A549 (cell line): ENCODE measurements at regions not wholly inside any gene's neighbourhood (a gene's known extent, or its start where the extent isn't known, plus 50 kb on each side); places are given as distances from the start of the nearest gene placed in this dataset.

Experiments
- ATAC-seq, 2 experiments: fragments of 200-7000 bp in 1 of 2; fragments of >200 bp in 1 of 2; cut with Nextera tagmentation in 1 of 2; cut with Tn5 transposase in 1 of 2; 3 replicates each; pipeline versions ENCODE4 v1.8.0 to v1.9.1; 2018 to 2020; ENCODE audit warnings: mild to moderate bottlenecking in 1 of 2, moderate library complexity in 1 of 2
- CTCF ChIA-PET: fragments of 300-600 bp; sonication (Branson Sonifier 250); formaldehyde crosslinking; extraction: SDS; loops from one replicate; lab custom pipeline; 2021; ENCODE audit warnings: antibody characterized with exemption, inconsistent platforms; lab: Yijun Ruan, JAX
- POLR2A ChIA-PET: fragments of 350-600 bp; formaldehyde crosslinking; extraction: SDS; loops from one replicate; lab custom pipeline; 2021; ENCODE audit warnings: antibody characterized with exemption, inconsistent platforms; lab: Yijun Ruan, JAX
- DNase-seq, 2 experiments: peaks; one replicate each; pipeline versions ENCODE4 v3.0.0 to v3.0.0-alpha.2; 2011 to 2016; ENCODE audit warnings: low read depth in 1 of 2, low spot score in 1 of 2
- FAIRE-seq: peaks from 2 replicates; lab custom pipeline; 2011; peaks lifted over from hg19 to GRCh38; lab: Jason Lieb, UNC
- H3K27ac ChIP-seq, 2 experiments: fragments of >200 bp; sonication (Bioruptor Twin); formaldehyde crosslinking; 3 replicates each; pipeline ENCODE4 v1.5.1; 2016 to 2017
- H3K4me1 ChIP-seq: fragments of >200 bp; sonication (Bioruptor Twin); formaldehyde crosslinking; 3 replicates; pipeline ENCODE4 v1.6.1; 2016
- H3K4me2 ChIP-seq: fragments of >200 bp; sonication (Bioruptor Twin); formaldehyde crosslinking; 3 replicates; pipeline ENCODE4 v1.6.1; 2016
- H3K4me3 ChIP-seq: fragments of >200 bp; sonication (Bioruptor Twin); formaldehyde crosslinking; 3 replicates; pipeline ENCODE4 v1.5.1; 2016
- H3K9me3 ChIP-seq: fragments of >200 bp; sonication (Bioruptor Twin); formaldehyde crosslinking; 3 replicates; pipeline ENCODE4 v1.6.1; 2016
- ATOH8 ChIP-seq: fragments of 250-450 bp; sonication (Bioruptor Pico); IDR thresholded peaks from 2 replicates; pipeline ENCODE4 v1.5.0; 2020; ENCODE audit warnings: low read depth, mild to moderate bottlenecking, moderate library complexity
- BCL3 ChIP-seq: fragments of >200 bp; sonication (Bioruptor Twin); formaldehyde crosslinking; IDR thresholded peaks from 3 replicates; pipeline ENCODE4 v1.6.1; 2016
- BHLHE40 ChIP-seq: IDR thresholded peaks from 2 replicates; pipeline ENCODE4 v1.6.1; 2012; ENCODE audit warnings: low read depth, low read length, inconsistent platforms
- CBX8 ChIP-seq: fragments of 200-600 bp; sonication (generic); IDR thresholded peaks from 2 replicates; pipeline ENCODE4 v1.6.1; 2016
- CEBPB ChIP-seq, 2 experiments: fragments of >200 bp in 1 of 2; sonication (Bioruptor Twin) in 1 of 2; formaldehyde crosslinking in 1 of 2; IDR thresholded peaks; 2 replicates each; pipeline ENCODE4 v1.6.1; 2012 to 2016
- CHD4 ChIP-seq: fragments of 200-600 bp; sonication (generic); IDR thresholded peaks from 2 replicates; pipeline ENCODE4 v1.6.1; 2016; ENCODE audit warnings: antibody characterized with exemption, mild to moderate bottlenecking, borderline replicate concordance
- CTCF ChIP-seq: fragments of >200 bp; sonication (Bioruptor Twin); formaldehyde crosslinking; IDR thresholded peaks from 3 replicates; pipeline ENCODE4 v1.5.1; 2016
- EHF ChIP-seq: fragments of 250-450 bp; sonication (Bioruptor Pico); IDR thresholded peaks from 2 replicates; pipeline ENCODE4 v1.5.0; 2020; ENCODE audit warnings: mild to moderate bottlenecking
- ELK1 ChIP-seq: fragments of 150-350 bp; IDR thresholded peaks from 2 replicates; pipeline ENCODE4 v1.6.1; 2014; ENCODE audit warnings: low read depth, mild to moderate bottlenecking, low read length
- EP300 ChIP-seq, 2 experiments: fragments of >200 bp; sonication (Bioruptor Twin); formaldehyde crosslinking; IDR thresholded peaks; 2 replicates in 1 of 2; 3 replicates in 1 of 2; pipeline ENCODE4 v1.6.1; 2016 to 2017
- ESRRA ChIP-seq: fragments of 150-350 bp; IDR thresholded peaks from 2 replicates; pipeline ENCODE4 v1.6.1; 2014; ENCODE audit warnings: mild to moderate bottlenecking, low read length, borderline replicate concordance
- FOSL2 ChIP-seq, 2 experiments: fragments of 450-650 bp in 1 of 2; fragments of >200 bp in 1 of 2; sonication (Bioruptor Twin) in 1 of 2; formaldehyde crosslinking; IDR thresholded peaks; 2 replicates each; pipeline versions ENCODE4 v1.5.0 to v1.6.1; 2016 to 2020; ENCODE audit warnings: mild to moderate bottlenecking in 1 of 2, moderate library complexity in 1 of 2
- GATA3 ChIP-seq: IDR thresholded peaks from 2 replicates; pipeline ENCODE4 v1.6.1; 2012; ENCODE audit warnings: borderline replicate concordance
- HOXB5 ChIP-seq: fragments of 250-450 bp; sonication (Bioruptor Pico); IDR thresholded peaks from 2 replicates; pipeline ENCODE4 v1.5.0; 2020; ENCODE audit warnings: mild to moderate bottlenecking, moderate library complexity
- JUN ChIP-seq, 2 experiments: fragments of >200 bp; sonication (Bioruptor Twin); formaldehyde crosslinking; IDR thresholded peaks; 2 replicates in 1 of 2; 3 replicates in 1 of 2; pipeline ENCODE4 v1.6.1; 2016 to 2017
- JUNB ChIP-seq: fragments of >200 bp; sonication (Bioruptor Twin); formaldehyde crosslinking; IDR thresholded peaks from 2 replicates; pipeline ENCODE4 v1.6.1; 2016
- MAX ChIP-seq: IDR thresholded peaks from 2 replicates; pipeline ENCODE4 v1.6.1; 2012
- MAZ ChIP-seq: fragments of 150-350 bp; IDR thresholded peaks from 2 replicates; pipeline ENCODE4 v1.6.1; 2014; ENCODE audit warnings: antibody characterized with exemption, low read depth, low read length, borderline replicate concordance
- NFE2L2 ChIP-seq: fragments of 150-350 bp; conservative IDR thresholded peaks from 2 replicates; pipeline ENCODE4 v1.6.1; 2014; ENCODE audit warnings: low read length
- NPAS2 ChIP-seq: fragments of 250-450 bp; sonication (Bioruptor Pico); IDR thresholded peaks from 2 replicates; pipeline ENCODE4 v1.8.0; 2022; ENCODE audit warnings: mild to moderate bottlenecking, moderate library complexity, borderline replicate concordance
- POLR2AphosphoS2 ChIP-seq: conservative IDR thresholded peaks from 2 replicates; pipeline ENCODE4 v1.6.1; 2012; ENCODE audit warnings: low read length, improper control_type of control experiment, inconsistent platforms
- RAD21 ChIP-seq, 2 experiments: fragments of >200 bp in 1 of 2; sonication (Bioruptor Twin) in 1 of 2; formaldehyde crosslinking in 1 of 2; IDR thresholded peaks in 1 of 2; conservative IDR thresholded peaks in 1 of 2; 2 replicates in 1 of 2; 3 replicates in 1 of 2; pipeline ENCODE4 v1.6.1; 2012 to 2018; ENCODE audit warnings: inconsistent platforms in 1 of 2
- RARB ChIP-seq: fragments of 250-450 bp; sonication (Bioruptor Pico); IDR thresholded peaks from 2 replicates; pipeline ENCODE4 v1.8.0; 2021; ENCODE audit warnings: mild to moderate bottlenecking, moderate library complexity
- REST ChIP-seq: fragments of 200-600 bp; sonication (generic); IDR thresholded peaks from 2 replicates; pipeline ENCODE4 v1.6.1; 2016; ENCODE audit warnings: antibody characterized with exemption, mild to moderate bottlenecking, moderate library complexity
- SMC3 ChIP-seq: fragments of >200 bp; sonication (Bioruptor Twin); formaldehyde crosslinking; IDR thresholded peaks from 3 replicates; pipeline ENCODE4 v1.6.1; 2018; ENCODE audit warnings: inconsistent platforms
- TP53 ChIP-seq: fragments of 250-450 bp; sonication (Bioruptor Pico); IDR thresholded peaks from 2 replicates; pipeline ENCODE4 v1.5.0; 2021; ENCODE audit warnings: mild to moderate bottlenecking, moderate library complexity
- USF2 ChIP-seq: fragments of 450-650 bp; IDR thresholded peaks from 2 replicates; pipeline ENCODE4 v1.6.1; 2014; ENCODE audit warnings: antibody characterized with exemption
- ZSCAN20 ChIP-seq: fragments of 250-450 bp; sonication (Bioruptor Pico); IDR thresholded peaks from 2 replicates; pipeline ENCODE4 v1.8.0; 2022; ENCODE audit warnings: mild to moderate bottlenecking, moderate library complexity
- WGBS: methylation state at CpG from one replicate; pipeline ENCODE4 v1.1.6; 2017; ENCODE audit errors: missing lambda C conversion rate; 5-methylcytosine and 5-hydroxymethylcytosine counted together

GRCh38 chr14:38727731-38728130 is 375.3 kb downstream of the SEC23A start:
- CTCF ChIA-PET: interaction anchor here (0.6 to 2.0 kb wide), 2 partner anchors 287 to 824 kb away, joined by 3 to 5 read pairs; no protein-coding TSS in a partner anchor
- 13% methylated on average over 11 of the region's 12 CpGs for WGBS
- DNase-seq: no peak

GRCh38 chr14:38724621-38725020 is 378.4 kb downstream of the SEC23A start:
- Histone ChIP-seq H3K9me3 (no peaks in the 10 kb centered on the region), H3K4me3 (no peak overlapping the region), H3K27ac (no peak overlapping the region), H3K4me1 (no peaks in the 10 kb centered on the region), H3K4me2 (no peak overlapping the region)
- 7% methylated on average over 3 of the region's 3 CpGs for WGBS
- ATAC-seq (no peak), FAIRE-seq (no peak), DNase-seq (no peak)
- ChIA-PET CTCF (interaction anchor here (1.2 kb wide), 2 partner anchors 143 to 291 kb away, joined by 3 read pairs; no protein-coding TSS in a partner anchor), POLR2A (no interaction called here)
- TF ChIP-seq ATOH8 (CRISPR knock-in tag) (no peak), CTCF (no peak), FOSL2 (IDR thresholded peaks at IDR 0.05) (no peak), FOSL2 (CRISPR knock-in tag; IDR thresholded peaks at IDR 0.05) (no peak), BCL3 (no peak), ESRRA (no peak), NFE2L2 (no peak), RAD21 (conservative IDR thresholded peaks at IDR 0.05 in 1 of 2, IDR thresholded peaks at IDR 0.05 in 1 of 2) (no peak), REST (no peak), USF2 (no peak), CHD4 (no peak)

More at GRCh38 chr14:38727731-38728130, 375.3 kb downstream of the SEC23A start:
- ATAC-seq: no peak
- no peak for TF ChIP-seq GATA3
- no peak for TF ChIP-seq RARB (CRISPR knock-in tag)
- no peak for TF ChIP-seq POLR2AphosphoS2
- TF ChIP-seq CBX8: no peak
- TF ChIP-seq JUN (IDR thresholded peaks at IDR 0.05): no peak
- no peak for TF ChIP-seq CTCF
- no peak for TF ChIP-seq MAZ
- TF ChIP-seq BHLHE40: no peak
- TF ChIP-seq TP53 (CRISPR knock-in tag): no peak
- TF ChIP-seq ELK1: no peak
- no peak for TF ChIP-seq ZSCAN20 (CRISPR knock-in tag)
- TF ChIP-seq MAX: no peak
- TF ChIP-seq EP300 (IDR thresholded peaks at IDR 0.05): no peak
- no peak for TF ChIP-seq HOXB5 (CRISPR knock-in tag)
- no peak for TF ChIP-seq CEBPB (IDR thresholded peaks at IDR 0.05)
- no peak for TF ChIP-seq EHF (CRISPR knock-in tag)
- no peak for TF ChIP-seq NPAS2 (CRISPR knock-in tag)
- TF ChIP-seq SMC3: no peak
- no peak for TF ChIP-seq JUNB
- POLR2A ChIA-PET: no interaction called here
- no peak overlapping the region for H3K4me2 ChIP-seq
- no peaks in the 10 kb centered on the region for H3K9me3 ChIP-seq
- H3K4me3 ChIP-seq: no peak overlapping the region
- H3K4me1 ChIP-seq: no peaks in the 10 kb centered on the region
- FAIRE-seq: no peak
- no peak overlapping the region for H3K27ac ChIP-seq
